MM.1S (cell line): ENCODE measurements at regions not wholly inside any gene's neighbourhood (a gene's known extent, or its start where the extent isn't known, plus 50 kb on each side); places are given as distances from the start of the nearest gene placed in this dataset.

Experiments
- CTCF ChIP-seq: fragments of 300-600 bp; sonication (generic); IDR thresholded peaks from 2 replicates; pipeline ENCODE4 v1.5.1; 2016; ENCODE audit warnings: antibody characterized with exemption, low read length, mixed read lengths
- EZH2 ChIP-seq: fragments of 300-600 bp; sonication (generic); optimal IDR thresholded peaks from 2 replicates; pipeline ENCODE3; 2017; ENCODE audit warnings: low read depth, mild to moderate bottlenecking, antibody characterized with exemption, low read length, mixed read lengths

GRCh38 chr3:65238652-65239051 lies 550.9 kb upstream of the ADAMTS9 start:
- no peak for TF ChIP-seq CTCF
- TF ChIP-seq EZH2 = no peak
